ENCODE measurements at regions not wholly inside any gene's neighbourhood (a gene's known extent, or its start where the extent isn't known, plus 50 kb on each side); places are given as distances from the start of the nearest gene placed in this dataset.
"Not testable (repeated sequence)": the region's sequence is repeated elsewhere in the genome, so short reads cannot be mapped to it uniquely, and the experiment has no call there.

GRCh38 chr12:25707056-25707455 is 154.0 kb upstream of the LMNTD1 start:
- intact Hi-C loops (cut with DNase I), result no loop called here
- DNase-seq (no peak), ATAC-seq (no peak)

DNA sequence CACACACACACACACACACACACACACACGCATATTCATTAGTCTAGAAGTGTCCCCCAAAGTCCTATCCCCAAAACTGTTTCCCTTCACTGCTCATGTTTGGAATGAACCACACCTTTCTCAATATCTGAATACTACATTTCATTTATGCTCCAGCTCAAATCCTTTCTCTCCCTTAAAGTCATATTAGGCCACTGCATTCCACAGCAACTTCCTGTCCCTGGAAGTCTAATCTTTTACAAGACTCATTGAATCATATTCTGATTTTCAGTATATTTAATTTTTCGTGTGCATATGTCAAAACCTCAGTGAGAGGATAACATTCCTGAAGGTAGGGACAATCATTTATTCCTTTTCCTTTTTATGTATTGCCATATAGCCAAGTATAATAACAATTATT is 155.6 kb upstream of the LMNTD1 start:
- ATAC-seq (no peak), DNase-seq (no peak)
- intact Hi-C loops (cut with DNase I), result no loop called here

GRCh38 chr12:25710128-25710527 is 157.0 kb upstream of the LMNTD1 start:
- no peak for DNase-seq
- intact Hi-C loops (cut with DNase I), result no loop called here
- ATAC-seq, result peak in 1 of 2 donors; percentile 53

GRCh38 chr12:25710938-25711605 is 158.0 kb upstream of the LMNTD1 start:
- ATAC-seq; DNase-seq; intact Hi-C loops (cut with DNase I): not testable (repeated sequence)

DNA sequence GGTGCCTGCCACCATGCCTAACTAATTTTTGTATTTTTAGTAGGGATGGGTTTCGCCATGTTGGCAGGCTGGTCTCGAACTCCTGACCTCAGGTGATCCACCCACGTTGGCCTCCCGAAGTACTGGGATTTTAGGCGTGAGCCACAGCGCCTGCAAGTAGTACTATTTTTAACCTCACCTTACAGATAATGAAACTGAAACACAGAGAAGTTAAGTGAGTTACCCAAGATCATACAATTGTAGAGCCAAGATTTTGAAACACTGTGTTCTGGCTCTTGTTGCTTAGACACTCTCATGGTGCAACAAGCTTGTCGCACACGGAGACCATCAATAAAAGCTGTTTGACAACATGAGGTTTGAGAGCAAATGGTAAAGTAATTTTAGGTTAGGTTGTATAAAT is 159.1 kb upstream of the LMNTD1 start:
- no peak for ATAC-seq
- no peak for DNase-seq
- intact Hi-C loops (cut with DNase I), result no loop called here

DNA sequence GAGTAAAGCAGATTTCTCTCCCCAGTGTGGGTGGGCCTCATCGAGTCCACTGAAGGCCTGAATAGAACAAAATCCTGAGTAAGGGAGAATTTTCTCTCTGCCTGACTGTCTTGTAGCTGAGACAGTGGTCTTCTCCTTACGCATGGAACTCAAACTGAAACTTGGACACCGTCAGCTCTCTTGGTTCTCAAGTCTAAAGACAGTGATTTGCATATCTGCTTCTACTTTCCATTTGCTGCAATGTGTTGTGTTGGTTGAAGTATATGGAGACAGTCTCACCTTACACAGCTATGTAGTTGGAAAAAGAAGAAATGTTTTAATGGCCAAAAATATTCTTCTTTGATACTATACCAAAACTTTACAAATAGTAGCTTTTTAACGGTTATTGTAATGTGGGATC is 160.2 kb upstream of the LMNTD1 start:
- no peak for DNase-seq
- no peak for ATAC-seq
- intact Hi-C loops (cut with DNase I), result no loop called here

DNA sequence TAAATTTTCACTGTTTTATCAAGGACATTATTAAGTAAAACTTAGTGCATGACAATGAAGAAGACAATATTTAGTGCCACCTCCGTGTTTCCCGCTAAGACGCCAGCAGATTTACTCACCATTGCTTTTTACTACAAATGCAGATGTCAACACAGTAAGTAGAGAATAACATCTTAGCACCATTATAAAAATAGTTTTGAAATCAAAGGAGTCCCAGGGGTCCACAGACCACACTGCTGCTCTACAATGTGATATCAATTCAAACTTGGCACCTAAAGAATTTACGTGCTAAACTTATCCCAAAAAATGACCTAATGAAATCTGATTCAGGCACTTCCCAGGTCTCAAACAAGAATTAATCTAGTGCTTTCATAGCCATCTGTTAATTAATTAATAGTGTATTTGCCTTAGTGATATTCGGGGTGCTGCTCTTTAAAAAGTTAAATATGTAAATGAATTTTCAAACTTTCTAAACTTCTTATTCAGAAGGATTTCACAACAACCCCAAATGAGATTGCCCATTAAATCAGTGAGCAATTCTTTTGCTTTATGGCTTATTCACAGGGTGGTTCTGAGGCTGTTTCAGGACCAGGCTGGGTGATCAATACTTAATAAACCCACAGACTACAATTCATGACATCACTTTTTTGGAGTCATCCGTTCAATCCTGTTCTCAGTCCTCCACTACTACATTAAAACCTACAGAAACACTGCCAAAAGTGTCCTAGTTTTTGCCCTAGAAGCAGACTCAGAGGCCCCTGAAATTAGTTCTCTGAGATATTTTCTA is 161.3 kb upstream of the LMNTD1 start:
- no peak for DNase-seq
- intact Hi-C loops (cut with DNase I), result no loop called here
- ATAC-seq, result no peak

- DNase-seq (no peak), ATAC-seq (no peak)
- intact Hi-C loops (cut with DNase I), result no loop called here
Observed at GRCh38 chr12:25715102-25715501, 162.0 kb upstream of the LMNTD1 start.

- intact Hi-C loops (cut with DNase I), result no loop called here
- DNase-seq (no peak), ATAC-seq (no peak)
Observed at GRCh38 chr12:25716842-25717241, 163.8 kb upstream of the LMNTD1 start.

GRCh38 chr12:25717552-25717951 is 164.5 kb upstream of the LMNTD1 start:
- intact Hi-C loops (cut with DNase I), result no loop called here
- DNase-seq, result no peak
- ATAC-seq, result no peak

- intact Hi-C loops (cut with DNase I), result no loop called here
- ATAC-seq, result no peak
- DNase-seq, result no peak
Observed at GRCh38 chr12:25718081-25718731, 165.1 kb upstream of the LMNTD1 start.

DNA sequence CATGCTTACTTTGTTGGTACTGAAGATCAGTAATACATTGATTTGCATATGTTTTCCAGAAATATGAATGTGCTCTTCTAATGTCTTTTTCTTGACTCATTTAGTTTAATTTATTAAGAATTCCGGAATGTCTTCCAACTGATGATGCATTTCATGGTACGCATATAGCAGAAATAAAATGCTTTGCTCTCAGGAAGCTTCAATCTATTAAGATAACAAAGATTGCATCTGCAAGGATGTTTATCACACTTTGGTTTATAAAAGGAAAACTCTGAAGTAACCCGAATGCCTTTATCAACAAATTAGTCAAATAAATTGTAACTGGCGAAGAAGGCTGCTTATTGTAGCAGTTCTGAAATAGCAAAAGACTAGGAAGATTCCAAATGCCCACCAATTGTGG is 166.4 kb upstream of the LMNTD1 start:
- intact Hi-C loops (cut with DNase I), result no loop called here
- no peak for DNase-seq
- no peak for ATAC-seq

DNA sequence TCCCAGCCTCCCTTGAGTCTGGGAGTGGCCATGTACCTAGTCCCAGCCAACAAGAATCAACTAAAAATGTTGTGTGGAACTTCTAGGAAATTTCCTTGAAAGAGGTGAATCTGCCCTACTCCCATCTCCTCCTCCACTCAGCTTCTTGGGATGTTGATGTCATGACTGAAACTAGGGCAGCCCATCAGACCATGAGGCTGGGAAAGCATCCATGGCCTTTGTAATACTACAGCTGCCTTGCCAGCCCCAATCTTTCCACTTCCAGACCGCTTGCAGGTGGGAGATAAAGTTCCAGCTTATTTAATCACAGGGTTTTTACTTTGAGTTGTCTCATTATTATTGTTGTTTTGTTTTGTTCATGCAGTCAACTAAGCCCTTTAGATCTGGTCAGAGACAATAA is 170.3 kb upstream of the LMNTD1 start:
- intact Hi-C loops (cut with DNase I), result no loop called here
- DNase-seq, result no peak
- ATAC-seq, result peak in 1 of 2 donors; percentile 92

DNA sequence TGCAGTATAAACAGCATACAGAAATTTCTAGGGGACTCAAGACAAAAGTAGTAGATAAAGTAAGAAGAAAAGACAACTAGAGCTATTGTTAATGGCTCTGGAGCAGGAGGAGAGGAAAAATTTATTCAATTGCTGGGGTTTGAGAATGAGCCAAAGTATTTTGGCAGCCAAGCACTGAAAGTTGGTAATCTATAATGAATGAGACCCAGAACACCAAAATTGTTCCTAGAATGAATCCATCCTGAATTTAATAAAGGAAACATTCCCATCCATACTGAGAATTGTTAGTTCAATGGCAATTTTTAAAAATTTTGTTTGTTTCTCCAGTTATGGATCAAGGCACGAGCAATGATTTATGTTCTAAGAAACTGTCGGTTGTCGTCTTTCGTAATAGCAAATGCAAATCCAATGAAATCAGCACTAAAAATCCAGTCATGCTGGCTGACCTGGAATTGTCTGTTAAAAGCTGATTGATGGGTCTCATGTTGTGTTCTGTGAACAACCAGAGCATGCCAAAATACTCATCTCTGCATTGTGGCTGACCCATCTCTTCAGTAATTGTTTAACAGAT is 170.9 kb upstream of the LMNTD1 start:
- ATAC-seq (peak in 1 of 2 donors; percentile 59), DNase-seq (no peak)
- intact Hi-C loops (cut with DNase I), result no loop called here

DNA sequence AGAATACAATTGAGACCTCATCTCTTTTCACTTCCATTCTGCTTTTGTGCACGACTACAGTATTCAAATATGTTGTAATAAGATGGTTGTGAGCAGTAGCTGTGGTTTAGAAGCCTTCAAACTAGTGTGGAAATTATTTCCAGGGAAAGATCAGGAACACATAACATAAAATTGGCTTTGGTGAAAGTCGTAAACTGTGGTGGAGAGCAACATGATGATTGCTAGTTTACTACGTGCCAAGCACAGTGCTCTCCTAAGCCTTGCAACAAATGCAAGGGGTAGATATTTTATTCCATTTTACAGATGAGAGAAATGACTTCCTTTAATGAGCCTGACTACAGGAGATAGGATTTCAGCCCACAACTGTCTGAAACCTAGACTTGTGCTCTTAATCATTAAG is 172.4 kb upstream of the LMNTD1 start:
- ATAC-seq (no peak), DNase-seq (no peak)
- intact Hi-C loops (cut with DNase I), result no loop called here

DNA sequence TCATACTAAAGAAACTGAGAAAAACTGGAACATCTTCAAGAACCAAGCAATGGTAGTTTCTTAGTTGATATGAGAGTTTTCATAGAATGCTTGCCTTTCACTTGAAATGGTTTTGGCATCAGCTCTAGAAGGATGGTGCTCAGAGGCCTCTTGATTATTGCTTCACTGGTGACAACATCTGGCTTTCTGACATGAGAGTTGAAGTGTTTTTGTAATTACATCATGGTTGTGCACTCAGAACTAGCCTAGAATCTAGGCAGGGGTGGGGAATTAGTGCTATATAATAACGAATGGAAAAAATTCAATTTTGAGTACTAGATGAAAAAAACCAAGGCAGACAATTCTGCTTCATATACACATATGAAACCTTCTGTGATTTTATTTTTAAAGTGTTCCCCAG is 172.8 kb upstream of the LMNTD1 start:
- intact Hi-C loops (cut with DNase I), result no loop called here
- DNase-seq, result no peak
- peak; percentile 76 for ATAC-seq

GRCh38 chr12:25728056-25728595 is 175.0 kb upstream of the LMNTD1 start:
- DNase-seq, result no peak
- peak in 1 of 2 donors; percentile 15 for ATAC-seq
- intact Hi-C loops (cut with DNase I), result no loop called here

DNA sequence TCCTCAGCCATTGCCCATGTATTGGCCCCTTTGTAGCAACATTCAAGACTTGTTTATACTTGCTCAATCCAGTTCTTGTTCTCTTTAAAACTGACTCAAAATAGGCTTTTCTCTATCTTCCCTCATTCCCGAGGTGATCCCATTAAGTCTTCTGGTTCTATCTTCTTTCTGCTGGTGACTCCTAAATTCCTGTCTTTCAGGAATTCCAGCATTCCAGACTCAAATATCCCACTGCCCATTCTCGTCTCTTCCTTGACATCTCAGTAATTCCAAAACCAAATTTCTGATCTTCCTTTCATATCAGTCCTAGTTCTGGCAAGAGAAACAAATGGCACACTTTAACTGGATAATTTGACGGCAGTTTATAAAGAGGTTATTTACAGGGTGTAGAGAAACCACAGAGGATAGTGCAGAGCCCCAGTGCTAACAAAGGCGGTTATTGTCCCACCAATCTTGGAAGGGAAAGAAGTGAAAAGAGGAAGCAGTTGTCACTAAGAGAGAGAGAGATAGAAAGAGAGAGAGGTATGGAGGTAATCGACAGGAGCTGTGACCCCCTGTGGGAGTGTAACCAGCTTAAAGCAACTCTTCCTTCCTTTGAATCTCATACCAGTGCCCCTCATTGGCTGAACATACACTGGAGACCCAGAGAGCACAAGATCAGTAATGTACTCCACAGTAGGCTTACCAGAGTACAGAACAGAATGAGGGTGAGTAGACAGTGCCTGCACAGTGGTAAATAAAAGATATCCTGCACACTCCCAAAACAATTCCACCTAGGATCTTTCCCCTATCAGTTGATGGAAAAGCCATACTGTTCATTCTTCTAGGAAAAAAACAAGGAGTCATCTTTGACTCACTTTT is 177.6 kb upstream of the LMNTD1 start:
- DNase-seq (no peak), ATAC-seq (no peak)
- intact Hi-C loops (cut with DNase I), result no loop called here

DNA sequence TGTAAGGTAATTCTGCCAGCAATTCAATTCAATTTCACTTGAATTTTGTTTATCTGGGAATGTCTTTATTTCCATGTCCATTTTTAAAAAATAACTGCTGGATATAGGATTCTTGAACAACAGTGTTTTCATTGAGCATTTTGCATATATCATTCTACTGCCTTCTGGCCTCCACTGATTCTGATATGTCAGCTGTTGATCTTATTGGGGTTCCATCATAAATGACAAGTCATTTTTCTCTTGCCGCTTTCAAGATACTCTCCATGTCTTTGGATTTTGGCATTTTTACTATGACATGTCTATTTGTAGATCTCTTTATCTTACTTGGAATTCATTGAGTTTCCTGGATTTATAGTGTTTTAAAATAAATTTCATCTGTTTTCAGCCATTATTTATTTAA is 180.5 kb upstream of the LMNTD1 start:
- no peak for ATAC-seq
- intact Hi-C loops (cut with DNase I), result no loop called here
- DNase-seq, result no peak
